ENCODE measurements at regions not wholly inside any gene's neighbourhood (a gene's known extent, or its start where the extent isn't known, plus 50 kb on each side); places are given as distances from the start of the nearest gene placed in this dataset.
"Not testable (repeated sequence)": the region's sequence is repeated elsewhere in the genome, so short reads cannot be mapped to it uniquely, and the experiment has no call there.

DNA sequence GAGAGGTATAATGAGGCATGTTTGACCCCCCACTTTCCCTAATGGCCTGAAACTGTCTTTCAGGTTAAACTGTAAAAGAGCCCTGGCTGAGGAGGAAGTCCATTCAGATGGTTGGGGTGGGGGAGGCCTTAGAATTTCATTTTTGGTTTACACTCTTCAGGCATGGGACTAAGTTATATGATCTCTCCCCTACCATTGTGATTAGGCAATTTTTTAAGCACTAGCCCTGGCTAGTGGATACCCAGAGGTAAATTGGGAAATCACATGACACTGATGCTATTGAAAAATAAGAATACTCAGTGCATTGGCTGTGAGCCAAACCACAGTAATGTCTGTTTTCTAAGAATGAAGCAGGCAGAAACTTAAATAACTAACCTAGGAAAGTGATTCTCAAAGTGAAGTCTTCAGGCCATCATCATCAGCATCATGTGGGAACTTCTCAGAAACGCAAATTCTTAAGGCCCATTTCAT is 149.7 kb downstream of the RRAGB start:
- TF ChIP-seq, protein P1, sequence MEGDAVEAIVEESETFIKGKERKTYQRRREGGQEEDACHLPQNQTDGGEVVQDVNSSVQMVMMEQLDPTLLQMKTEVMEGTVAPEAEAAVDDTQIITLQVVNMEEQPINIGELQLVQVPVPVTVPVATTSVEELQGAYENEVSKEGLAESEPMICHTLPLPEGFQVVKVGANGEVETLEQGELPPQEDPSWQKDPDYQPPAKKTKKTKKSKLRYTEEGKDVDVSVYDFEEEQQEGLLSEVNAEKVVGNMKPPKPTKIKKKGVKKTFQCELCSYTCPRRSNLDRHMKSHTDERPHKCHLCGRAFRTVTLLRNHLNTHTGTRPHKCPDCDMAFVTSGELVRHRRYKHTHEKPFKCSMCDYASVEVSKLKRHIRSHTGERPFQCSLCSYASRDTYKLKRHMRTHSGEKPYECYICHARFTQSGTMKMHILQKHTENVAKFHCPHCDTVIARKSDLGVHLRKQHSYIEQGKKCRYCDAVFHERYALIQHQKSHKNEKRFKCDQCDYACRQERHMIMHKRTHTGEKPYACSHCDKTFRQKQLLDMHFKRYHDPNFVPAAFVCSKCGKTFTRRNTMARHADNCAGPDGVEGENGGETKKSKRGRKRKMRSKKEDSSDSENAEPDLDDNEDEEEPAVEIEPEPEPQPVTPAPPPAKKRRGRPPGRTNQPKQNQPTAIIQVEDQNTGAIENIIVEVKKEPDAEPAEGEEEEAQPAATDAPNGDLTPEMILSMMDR (conservative IDR thresholded peaks at IDR 0.05; ENCODE audit: low read depth, low read length) = no peak
- H3K4me3 ChIP-seq (ENCODE audit: low read depth, low read length) = no peak overlapping the region
- DNase-seq (ENCODE audit: low read depth) = peak; percentile 32

DNA sequence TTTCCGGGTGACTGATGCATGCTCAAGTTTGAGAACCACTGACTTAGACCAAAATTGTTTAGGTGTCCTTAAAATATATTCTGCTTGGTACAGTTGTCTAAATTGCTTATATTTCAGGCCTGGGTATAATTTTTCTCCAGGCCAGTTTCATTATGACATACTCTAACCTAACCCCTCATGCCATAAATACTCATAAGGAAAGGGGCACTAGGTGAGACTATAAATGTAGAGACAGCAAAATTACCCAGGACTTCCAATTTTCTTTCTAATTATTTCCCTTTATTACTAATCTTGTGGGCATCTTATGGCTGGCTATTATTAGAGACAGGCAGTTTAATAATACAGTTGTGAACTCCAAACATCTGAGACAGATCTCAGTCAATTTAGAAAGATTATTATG is 150.2 kb downstream of the RRAGB start:
- no peak for DNase-seq (ENCODE audit: low read depth)
- no peak overlapping the region for H3K4me3 ChIP-seq (ENCODE audit: low read depth, low read length)
- TF ChIP-seq, protein P1 (conservative IDR thresholded peaks at IDR 0.05; ENCODE audit: low read depth, low read length) = no peak

GRCh38 chrX:55874807-55875206 is 157.3 kb downstream of the RRAGB start:
- no peak overlapping the region for H3K4me3 ChIP-seq (ENCODE audit: low read depth, low read length)
- no peak for DNase-seq (ENCODE audit: low read depth)
- TF ChIP-seq, protein P1 (conservative IDR thresholded peaks at IDR 0.05; ENCODE audit: low read depth, low read length) = no peak

DNA sequence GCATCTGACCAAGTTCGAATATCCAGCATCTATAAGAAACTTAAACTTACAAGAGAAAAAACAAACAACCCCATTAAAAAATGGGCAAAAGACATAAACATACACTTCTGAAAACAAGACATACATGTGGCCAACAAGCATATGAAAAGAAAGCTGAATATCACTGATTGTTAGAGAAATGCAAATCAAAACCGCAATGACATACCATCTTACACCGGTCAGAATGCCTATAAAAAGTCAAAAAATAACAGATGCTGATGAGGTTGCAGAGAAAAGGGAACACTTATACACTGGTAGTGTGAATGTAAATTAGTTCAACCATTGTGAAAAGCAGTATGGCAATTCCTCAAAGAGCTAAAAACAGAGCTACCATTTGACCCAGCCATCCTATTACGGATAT is 166.0 kb downstream of the RRAGB start:
- not testable (repeated sequence) for H3K4me3 ChIP-seq (ENCODE audit: low read depth, low read length); DNase-seq (ENCODE audit: low read depth)

DNA sequence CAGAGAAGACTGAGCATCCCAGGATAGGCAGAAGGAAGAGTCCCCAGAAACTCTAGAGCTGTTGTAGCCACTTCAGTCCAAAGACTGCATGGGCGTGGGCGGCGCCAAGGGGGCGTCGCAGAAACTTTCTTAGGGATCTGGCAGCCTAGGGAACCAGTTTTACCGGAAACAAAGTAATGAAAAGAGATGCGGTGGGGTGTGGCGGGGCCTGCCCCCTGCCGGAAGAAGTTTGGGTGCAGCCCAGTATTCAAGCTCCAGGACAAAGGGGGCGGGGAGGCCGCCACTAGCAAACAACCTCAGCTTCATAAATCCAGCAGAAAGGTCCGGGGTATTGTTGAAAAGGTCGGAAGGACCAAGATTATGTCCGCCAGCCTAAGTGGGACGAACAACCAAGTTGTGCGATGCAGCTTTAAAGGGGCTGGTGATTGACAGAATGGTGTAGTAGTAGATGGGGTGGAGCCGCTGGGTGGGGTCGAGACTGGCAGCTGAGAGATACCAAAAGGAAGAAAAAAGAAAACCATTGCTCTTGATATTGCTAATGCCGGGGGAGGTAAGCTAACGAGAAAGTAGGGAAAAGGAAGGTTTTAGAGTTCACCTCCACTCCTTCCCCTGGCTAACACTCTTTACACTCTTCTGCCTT is 190.5 kb downstream of the RRAGB start:
- TF ChIP-seq, protein P1 (conservative IDR thresholded peaks at IDR 0.05; ENCODE audit: low read depth, low read length) = peak; percentile 26
- peak overlapping the region; percentile 58 for H3K4me3 ChIP-seq (ENCODE audit: low read depth, low read length)
- DNase-seq (ENCODE audit: low read depth) = peak; percentile 12

DNA sequence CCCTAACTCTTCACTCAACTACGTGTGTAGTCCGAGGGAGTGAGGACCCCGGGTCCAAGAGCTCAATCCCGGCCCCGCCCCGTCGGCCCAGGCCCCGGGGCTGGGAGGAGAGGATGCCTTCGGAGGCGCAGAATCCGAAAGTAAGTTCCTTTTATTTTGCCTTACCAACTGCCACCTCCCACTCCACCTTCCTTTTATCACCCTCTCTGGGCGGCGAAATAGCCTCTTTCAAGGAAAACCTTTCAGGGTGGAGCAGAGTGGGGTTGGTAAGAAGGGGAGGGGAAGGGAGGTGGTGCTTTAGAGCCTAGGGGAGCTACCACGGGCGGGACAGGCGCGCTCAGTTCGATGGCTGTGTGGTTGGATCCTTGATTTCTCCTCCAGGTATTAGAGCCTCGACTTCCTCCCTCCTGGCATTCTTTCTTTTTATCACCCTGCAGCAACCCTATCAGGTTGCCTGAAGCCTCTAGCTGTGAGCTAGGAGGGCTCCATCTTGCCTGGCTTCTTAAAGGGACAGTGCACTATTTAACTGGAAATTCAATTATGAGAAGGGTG is 191.2 kb downstream of the RRAGB start:
- TF ChIP-seq, protein P1 (conservative IDR thresholded peaks at IDR 0.05; ENCODE audit: low read depth, low read length) = no peak
- peak overlapping the region; percentile 58 for H3K4me3 ChIP-seq (ENCODE audit: low read depth, low read length)
- peak; percentile 9 for DNase-seq (ENCODE audit: low read depth)

- no peak for DNase-seq (ENCODE audit: low read depth)
- H3K4me3 ChIP-seq (ENCODE audit: low read depth, low read length) = no peak overlapping the region
- TF ChIP-seq, protein P1 (conservative IDR thresholded peaks at IDR 0.05; ENCODE audit: low read depth, low read length) = no peak
Observed at GRCh38 chrX:55919367-55920221, 202.0 kb downstream of the RRAGB start.
